ENCODE measurements at regions not wholly inside any gene's neighbourhood (a gene's known extent, or its start where the extent isn't known, plus 50 kb on each side); places are given as distances from the start of the nearest gene placed in this dataset.

DNA sequence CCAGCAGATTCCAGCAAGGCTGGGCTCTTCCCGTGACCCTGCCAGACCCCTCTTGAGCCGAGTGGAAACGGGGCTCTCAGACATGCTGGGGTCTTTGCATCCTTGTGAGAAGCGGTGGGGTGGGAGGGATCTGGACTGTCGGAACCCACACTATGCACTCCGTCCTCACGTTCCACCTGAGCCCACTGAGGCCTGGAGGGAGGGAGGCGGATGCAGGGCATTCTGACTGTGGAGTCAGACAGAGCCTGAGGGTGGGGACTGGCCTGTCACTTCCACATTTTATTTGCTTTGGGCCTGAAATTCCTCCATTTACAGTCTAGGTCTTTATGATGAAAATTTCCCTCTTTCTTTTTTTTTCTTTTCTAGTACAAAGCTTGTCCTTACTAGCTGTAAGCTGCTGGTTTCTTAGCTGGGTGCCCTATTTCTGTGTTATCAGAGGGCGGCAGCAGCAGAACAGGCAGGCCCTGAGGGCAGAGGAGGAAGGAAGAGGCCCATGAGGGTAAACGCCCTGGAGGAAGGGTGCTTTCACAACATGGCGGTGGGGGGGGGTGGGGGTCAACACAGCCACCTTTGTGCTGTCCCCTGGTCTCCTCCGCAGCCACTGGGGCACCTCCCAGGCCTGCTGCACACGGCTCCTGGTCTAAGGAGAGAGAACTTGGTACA is 373.5 kb upstream of the MYT1L start:
- no peak for DNase-seq

DNA sequence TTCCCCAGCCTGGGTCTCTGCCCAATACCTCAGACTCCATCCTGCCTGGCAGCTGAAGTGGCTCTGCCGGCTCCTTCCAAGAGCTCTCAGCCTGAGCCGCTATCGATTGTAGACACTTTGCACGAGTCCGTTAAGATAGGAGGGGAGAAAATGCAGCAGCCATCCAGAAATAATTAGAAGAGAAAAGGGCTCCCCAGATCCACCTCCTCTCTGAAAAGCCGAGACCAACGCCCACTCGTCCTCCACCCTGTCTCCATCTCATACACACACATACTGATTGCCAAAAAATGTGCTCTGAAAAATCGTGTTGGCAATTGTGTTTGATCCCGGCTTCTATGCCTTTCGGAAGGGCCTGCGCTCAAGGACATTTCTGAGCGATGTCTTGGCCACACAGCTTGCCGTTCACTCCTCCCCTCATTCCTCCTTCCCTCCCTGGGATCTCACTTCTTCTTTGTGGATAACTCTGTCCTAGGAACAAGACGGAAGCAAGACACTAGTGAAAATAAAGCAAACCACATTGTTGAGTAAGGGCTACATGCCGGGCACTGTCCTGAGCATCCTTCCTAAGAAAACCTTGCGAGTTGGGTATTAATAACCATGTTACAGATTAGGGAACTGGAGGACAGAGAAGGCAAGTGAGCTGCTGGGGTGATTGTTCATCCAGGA is 372.8 kb upstream of the MYT1L start:
- no peak for DNase-seq

DNA sequence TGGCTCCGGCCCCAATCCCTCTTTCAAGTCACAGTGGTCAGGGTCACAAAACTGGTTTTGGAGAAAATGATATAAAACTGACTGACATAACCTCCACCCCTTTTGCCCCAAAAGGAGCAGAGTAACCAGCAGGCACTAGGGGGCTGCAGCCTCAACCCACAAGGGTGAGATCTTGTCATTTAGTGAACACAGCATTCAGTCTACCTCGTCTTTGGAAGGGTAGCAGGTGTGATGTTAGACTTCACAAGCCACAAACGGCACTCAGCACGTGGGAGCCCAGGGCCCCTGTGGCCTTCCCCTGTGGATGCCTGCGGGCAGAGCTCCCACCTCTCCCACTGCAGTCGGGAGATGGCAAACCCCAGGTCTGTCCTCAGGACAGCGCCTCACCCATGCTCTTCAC is 372.1 kb upstream of the MYT1L start:
- no peak for DNase-seq

DNA sequence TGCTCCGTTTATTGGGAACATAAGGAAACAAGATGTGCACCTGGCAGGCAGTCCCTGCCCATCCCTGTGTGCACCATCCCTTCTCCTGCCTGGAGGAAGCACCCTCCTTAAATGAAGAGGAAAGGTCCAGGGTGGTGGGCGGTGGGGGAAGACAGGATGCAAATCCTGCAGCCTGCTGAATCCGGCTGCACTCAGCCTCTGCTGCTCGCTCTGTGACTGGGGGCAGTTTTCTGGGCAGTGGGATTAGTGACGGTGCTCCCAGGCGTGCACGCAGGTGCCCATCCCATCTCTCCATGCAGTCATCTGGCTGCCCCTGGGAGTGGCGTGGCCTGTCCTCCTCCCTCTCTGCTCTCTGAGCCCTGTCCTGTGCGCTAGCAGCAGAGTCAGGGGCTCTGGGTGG is 371.3 kb upstream of the MYT1L start:
- DNase-seq = no peak

DNA sequence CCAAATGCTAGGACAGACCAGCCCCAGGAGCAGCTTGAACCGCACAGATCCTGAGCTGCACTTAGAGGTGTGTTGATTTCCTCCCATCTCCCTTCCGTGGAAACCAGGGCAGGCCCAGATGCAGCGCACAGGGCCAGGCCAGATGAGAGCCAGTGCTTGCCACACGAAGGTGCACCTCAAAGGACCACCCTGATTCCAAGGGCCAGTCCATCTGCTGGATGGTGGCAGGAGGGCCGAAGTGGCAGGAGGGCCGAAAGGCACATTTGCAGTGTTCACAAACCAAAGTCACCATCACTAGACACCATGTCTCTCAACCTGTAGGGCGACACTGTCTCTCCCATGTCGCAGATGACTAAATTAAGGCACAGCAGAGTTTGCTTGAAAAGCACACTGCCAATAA is 370.7 kb upstream of the MYT1L start:
- DNase-seq = no peak

DNA sequence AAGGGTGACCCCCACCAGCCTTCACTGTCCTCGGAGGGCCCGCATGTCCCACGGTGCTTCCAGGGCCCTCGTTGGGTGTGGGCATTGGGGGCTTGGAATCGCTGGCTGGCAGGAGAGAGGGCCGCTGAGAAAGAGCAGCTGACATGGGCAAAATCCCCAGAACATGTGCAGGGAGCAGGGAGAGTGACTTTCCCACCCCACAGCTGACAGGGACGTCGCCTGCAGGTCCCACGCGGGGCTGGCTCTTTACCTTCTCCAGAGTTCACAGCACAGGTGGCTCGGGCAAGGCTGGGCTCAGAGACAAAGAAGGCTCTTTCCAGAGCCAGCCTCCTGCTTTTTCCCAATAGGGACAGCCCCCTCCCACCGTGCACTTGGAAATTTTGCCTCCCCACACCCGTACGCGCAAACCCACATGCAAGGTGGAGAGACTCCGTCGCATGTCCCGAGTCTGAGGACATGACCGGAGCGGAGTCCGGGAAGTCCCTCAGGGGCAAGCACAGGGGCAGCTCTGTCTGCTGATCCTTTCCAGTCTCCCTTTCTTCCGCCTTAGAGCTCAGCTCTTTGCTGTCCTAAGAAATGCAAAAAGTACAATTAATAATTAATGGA is 370.2 kb upstream of the MYT1L start:
- DNase-seq = no peak

DNA sequence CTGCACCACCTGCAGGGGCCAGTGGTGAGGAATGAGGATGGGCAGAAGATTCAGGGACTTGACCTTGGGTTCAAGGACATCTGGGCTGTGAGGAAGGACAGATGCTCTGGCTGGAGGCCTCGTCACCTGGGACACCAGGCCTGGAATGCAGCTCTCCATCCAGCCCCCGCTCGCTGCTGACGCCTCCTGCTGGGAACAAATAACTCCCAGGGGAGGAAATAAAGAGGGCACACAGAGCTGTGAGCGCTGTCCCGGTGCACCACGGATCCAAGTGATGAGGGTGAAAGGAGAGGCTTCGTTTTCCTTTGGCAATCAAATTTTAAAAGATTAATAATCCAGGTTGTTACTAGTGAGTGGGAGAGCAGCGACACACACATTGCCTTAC is 368.0 kb upstream of the MYT1L start:
- no peak for DNase-seq

DNA sequence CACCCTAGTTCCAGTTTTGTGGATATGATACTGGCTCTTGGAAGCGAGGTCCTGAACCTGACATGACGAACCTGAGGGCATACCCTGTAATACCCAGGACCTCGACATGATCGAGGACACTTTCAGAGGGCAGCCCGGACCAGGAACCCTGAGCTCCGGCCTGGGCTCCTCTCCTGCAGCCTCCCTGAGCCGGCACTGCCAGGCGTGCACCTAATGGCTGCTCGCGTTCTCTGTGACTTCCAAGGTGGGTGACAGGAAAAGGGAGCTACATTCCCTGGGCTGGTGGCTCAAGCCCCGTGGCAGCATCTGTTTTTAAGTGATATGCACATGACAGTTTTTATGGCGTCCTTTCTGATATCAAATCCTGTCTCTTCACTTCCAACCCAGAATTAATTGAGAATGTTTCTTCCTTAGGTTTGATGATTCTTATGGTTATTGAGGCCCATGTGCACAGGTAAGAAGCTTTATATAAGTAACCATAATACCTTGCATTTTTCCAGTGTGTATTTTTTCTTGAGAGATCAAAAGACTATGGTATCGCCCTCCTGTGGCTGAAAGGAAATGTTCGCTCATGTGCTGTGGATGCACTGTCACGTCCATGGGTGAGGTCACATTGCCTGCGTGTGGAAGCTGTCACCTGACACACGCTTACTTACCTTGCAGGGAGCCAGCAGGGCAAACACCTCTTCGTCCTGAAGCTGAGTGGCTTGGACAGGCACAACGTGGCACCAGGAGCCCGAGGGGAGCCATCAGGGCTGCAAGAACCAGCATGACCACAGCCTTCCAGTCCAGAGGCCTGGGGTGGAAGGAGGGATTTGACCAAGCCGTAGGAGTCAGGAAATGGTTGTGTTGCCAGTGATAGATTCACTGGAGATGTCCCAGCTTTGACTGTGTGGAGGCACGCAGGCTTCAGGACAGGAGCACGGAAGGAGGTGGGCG is 367.4 kb upstream of the MYT1L start:
- no peak for DNase-seq

DNA sequence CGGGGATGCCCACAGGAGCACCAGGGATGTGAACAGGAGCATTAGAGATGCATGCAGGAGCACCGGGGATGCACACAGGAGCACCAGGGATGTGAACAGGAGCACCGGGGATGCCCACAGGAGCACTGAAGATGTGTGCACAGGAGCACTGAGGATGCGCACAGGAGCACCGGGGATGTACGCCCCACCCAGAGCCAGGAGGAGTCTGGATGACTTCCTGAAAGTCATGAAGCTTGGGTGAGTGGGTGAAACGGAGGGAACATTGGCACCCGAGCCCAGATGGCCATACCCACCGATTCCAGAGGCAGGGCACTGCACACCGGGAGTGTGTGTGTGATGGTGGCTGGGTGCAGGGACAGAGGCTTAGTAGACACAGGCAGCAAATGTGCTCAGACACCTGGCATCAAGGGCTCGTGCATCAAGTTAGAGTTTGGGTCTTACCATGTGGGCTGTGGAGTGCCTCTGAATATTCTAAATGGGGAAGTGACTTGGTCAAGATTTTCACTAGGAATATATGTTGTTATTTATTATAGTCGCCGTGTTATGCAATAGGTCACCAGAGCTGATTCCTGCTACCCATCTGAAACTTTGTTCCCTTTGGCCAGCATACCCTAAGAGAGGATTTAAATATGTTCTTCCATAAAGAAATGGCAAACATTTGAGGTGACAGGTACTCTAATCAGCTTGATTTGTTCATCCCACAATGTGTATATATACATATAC is 365.8 kb upstream of the MYT1L start:
- no peak for DNase-seq

DNA sequence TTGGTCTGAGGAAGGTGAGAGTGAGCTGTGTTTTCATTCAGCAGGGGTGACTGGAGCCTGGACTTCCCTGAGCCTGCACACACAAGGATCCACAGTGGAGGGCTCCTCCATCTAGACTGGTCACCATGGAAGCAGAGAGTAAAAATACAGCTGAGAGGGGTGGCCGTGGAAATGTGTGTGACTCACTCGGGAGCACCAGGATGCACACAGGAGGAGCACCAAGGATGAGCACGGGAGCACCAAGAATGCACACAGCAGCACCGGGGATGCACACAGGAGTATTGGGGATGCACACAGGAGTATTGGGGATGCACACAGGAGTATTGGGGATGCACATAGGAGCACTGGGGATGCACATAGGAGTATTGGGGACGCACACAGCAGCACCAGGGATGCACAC is 365.2 kb upstream of the MYT1L start:
- no peak for DNase-seq

DNA sequence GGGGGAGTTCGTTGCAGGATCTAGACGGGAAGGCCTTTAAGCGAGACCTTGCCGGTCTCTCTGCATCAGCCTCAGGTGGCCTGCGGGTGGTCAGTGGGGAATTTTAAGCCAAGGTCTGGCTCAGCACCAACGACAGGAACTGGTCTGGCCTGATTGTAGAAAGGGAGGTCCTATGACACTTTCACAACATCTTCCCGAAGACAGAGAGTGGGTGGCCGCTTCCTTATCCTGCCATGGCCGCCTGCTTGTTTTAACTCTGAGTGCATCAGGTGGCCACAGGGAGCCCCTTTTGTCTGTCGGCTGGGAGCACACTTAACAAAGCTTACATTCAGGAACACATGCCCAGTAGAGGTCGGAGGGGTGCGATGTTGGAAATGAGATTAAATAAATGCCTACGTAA is 363.7 kb upstream of the MYT1L start:
- DNase-seq = no peak

DNA sequence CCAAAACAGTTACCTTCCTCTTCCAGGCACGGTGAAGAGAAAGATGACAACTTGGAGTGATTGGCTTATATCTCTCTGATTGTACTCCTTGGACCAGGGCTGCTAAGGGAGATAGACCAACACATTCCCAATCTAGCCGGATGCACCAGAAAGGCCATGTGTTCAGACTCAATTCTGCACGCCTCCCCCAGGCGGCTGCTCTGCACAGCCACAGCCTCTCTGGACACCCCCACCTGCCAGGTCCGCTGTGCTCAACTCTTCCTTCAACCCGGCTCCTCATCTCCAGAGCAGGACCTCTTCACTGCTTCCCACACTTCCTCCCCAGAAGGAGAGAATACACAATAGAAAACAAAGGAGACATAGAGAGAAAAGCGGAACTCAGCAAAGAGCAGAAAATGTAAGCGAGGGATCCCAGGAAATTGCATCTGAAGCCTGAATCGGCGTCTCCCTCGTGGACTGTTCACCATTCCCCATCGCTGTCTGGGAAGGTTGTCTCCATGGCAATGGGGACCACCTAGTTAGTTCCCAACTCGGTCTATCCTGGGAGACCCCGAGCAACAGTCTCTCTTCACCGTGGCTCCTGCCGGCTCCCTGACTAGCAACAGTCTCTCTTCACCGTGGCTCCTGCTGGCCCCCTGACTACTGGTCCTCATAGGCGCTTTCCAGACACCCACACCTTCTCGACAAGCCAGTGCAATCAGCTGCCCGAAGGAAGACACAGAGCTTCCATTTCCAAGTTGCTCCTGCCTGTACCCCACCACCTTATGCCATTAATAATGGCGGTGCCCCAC is 361.7 kb upstream of the MYT1L start:
- DNase-seq = no peak

DNA sequence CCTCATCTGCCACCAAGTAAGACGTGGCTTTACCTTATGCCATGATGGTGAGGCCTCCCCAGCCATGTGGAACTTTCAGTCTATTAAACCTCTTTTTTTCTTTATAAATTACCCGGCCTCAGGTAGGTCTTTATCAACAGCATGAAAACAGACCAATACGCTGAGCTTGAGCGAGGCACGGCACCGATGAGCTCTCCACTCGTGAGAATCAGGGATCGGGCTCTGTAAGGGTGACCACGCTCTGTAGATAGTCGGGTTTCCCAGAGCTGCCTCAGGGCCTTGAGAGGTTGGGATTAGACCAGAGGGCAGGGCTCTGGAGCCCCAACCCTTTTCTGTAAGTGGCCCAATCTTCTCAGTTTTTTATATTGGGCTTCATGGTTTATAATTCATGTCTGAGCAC is 360.3 kb upstream of the MYT1L start:
- no peak for DNase-seq

DNA sequence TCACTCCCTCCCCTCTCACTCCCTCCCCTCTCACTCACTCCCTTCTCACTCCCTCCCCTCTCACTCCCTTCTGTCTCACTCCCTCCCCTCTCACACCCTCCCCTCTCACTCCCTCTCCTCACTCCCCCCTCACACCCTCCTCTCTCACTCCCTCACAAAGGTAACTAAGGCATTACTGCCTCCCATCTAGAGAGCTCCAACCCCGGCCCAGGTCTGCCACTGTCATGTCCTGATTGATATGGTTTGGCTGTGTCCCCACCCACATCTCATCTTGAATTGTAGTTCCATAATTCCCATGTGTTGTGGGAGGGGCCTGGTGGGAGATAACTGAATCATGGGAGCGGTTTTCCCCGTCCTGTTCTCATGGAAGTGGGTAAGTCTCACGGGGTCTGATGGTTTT is 359.9 kb upstream of the MYT1L start:
- no peak for DNase-seq

DNA sequence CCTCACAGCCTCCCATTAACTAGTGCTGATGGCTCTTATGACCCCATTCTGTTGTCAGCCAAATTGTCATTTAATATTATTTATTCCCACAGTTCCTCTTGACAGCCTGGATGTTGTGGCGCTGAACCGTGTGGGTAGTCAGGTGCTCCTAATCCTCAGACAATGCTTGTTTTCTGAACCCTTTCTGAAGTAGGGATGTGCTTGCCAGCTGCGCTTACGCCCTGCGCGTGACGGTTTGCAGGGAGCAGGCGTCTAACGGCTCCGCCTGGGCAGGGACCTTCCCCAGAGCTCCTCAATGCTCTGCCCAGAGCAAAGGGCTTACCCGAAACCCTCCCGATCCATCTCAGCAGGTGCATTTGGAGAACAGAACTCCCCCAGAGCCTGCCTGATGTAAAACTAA is 358.2 kb upstream of the MYT1L start:
- no peak for DNase-seq

DNA sequence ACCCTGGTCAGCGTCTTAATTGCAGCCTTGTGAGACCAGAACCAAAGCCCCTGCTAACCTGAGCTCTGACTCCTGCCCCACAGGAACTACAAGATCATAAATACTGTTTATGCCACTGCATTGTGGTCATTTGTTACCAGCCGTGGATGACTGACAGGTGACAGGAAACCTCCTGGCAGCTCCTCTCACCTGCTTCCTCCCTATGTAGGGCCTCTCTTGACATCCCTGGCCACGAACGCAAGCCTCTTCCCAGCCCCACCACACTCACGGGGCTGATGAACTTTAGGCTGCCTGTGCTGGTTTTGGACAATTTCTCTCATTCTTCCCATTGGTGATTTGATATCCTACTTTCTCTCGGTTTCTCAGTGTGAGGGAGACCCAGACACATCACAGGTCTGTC is 357.2 kb upstream of the MYT1L start:
- DNase-seq = no peak

DNA sequence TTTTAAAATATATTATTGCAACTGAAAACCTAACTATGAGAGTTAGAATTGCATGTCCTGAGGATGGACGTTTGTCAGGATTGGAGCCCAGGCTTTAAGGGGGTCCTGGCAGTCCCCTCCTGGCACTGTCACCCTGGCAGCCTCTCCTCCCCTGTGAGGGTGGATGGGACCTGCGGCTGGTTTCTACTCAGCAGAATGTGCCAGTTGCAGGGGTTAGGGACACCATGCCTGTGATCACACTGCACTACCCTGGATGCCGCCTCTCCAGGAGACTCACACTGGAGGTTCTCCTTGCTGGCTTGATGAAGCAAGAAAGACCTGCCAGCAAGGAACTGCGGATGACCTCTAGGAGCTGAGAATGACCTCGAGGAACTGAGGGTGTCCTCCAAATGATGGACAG is 356.7 kb upstream of the MYT1L start:
- no peak for DNase-seq

DNA sequence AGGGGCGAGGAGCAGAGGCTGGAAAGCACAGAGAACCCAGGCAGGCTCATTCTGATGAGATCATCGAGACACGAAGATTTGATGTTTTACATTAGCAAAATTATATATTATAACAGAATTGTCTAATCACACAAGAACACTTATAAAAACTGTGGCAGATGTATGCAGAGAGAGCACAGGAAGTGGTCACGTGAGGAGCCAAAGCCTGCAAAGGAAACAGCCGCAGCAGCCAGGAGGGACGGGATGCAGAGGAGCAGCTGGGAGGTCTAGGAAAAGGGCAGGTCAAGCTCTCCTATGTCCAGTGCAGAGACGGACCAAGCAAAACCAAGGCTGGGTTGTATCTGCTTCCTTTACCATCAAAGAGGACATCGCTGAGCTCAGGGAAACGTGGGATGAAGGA is 355.1 kb upstream of the MYT1L start:
- no peak for DNase-seq

DNA sequence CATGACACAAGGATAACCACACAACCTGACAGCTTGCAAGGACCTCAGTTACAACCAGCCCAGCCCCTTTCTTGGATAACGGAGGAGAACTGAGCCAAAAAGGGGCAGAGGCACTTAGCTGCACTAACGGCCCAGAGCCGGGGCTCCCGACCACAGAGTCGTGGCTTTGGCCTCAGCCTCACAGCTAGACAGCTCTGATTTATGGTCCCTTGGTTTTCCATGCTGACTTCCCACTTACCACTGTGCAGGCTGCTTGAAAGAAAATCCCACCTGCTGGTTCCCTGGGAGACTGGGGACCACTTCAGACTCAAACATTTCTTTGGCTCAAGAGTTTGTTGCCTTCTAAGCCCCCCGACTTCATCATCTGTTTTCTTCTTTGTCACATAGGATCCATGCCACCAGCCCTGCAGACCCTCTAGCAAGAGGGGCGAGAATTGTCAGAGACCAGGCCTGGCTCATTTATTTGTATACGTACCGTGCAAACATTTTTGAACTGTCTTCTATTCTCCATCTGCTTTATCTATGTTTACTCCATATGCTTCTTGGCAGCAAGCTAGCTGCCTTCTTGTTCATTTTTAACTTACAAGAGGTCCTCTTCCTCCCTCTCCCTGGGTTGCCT is 352.6 kb upstream of the MYT1L start:
- no peak for DNase-seq

DNA sequence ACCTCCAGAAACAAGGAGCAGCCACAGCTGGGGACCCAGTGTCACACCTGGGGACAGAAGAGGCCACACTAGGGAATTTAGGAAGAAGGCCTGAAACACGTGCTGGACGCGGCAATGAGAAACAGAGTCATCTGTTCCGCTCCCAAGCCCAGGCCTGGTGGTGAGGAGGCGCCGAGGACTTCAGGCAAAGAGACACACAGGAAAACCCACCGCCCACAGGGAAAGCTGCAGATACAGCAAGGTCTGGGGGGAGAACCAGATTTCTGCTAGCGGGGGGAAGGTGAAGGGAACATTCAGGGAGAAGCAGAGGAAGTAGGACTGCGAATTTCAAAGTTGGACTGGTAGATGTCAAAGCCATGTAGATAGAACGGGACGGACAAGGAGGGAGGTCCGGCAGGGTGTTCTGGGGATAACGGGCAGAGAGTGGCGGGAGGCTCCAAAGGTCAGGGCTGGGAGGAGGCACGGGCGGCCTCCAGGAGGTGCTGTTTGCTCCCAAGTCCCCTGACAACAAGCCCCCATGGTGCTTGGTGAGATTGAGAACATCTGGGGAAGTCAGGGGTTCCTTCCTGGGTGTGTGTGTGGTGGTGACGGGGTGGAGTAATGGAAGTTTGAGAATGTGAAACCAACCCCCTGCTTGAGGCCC is 351.7 kb upstream of the MYT1L start:
- no peak for DNase-seq

DNA sequence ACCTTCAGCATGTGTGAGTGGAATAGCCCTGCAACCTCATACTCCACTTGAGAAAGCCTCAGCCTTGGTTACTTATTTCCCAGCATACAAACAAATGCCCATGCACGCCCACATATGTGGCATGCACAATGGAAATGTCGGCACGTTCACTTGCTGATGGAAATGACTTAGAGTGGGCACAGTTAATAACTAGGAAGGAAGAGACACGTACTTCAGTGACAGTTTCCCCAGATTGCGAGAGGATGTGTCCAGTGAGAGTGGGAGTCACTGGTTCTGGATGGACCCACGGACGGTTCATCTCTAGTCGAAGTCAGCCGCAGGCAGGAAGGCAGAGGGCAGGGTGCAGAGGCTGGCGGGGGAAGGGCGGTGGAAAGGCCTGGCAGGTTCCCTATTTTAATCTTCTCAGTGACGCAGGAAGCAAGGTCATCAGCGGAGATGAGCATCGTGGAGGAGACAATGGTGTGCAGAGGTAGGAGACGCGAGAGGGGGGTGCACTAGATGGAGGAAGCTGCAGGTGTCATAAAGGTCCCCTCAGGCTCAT is 350.7 kb upstream of the MYT1L start:
- DNase-seq = no peak
